Mammary epithelial cell (primary cell): ENCODE measurements at regions not wholly inside any gene's neighbourhood (a gene's known extent, or its start where the extent isn't known, plus 50 kb on each side); places are given as distances from the start of the nearest gene placed in this dataset.

Source experiments
- EZH2 ChIP-seq: IDR thresholded peaks from 2 replicates; pipeline ENCODE4 v1.6.1; 2012; ENCODE audit warnings: low read length, inconsistent platforms, borderline replicate concordance
- TF ChIP-seq, protein P1 (sequence below), 2 donors: IDR thresholded peaks in 1 of 2; conservative IDR thresholded peaks in 1 of 2; 2 replicates each; pipeline ENCODE4 v1.5.1; 2011 to 2012; ENCODE audit warnings: inconsistent platforms in 2 of 2, low read length in 2 of 2, mild to moderate bottlenecking in 2 of 2, control low read depth in 1 of 2, low read depth in 1 of 2; ENCODE audit not compliant: insufficient read depth in 1 of 2; ENCODE audit errors: extremely low read depth in 1 of 2

GRCh38 chr12:47412601-47413236, 293.1 kb downstream of the RPAP3 start:
- TF ChIP-seq, protein P1, sequence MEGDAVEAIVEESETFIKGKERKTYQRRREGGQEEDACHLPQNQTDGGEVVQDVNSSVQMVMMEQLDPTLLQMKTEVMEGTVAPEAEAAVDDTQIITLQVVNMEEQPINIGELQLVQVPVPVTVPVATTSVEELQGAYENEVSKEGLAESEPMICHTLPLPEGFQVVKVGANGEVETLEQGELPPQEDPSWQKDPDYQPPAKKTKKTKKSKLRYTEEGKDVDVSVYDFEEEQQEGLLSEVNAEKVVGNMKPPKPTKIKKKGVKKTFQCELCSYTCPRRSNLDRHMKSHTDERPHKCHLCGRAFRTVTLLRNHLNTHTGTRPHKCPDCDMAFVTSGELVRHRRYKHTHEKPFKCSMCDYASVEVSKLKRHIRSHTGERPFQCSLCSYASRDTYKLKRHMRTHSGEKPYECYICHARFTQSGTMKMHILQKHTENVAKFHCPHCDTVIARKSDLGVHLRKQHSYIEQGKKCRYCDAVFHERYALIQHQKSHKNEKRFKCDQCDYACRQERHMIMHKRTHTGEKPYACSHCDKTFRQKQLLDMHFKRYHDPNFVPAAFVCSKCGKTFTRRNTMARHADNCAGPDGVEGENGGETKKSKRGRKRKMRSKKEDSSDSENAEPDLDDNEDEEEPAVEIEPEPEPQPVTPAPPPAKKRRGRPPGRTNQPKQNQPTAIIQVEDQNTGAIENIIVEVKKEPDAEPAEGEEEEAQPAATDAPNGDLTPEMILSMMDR (conservative IDR thresholded peaks at IDR 0.05 in 1 of 2, IDR thresholded peaks at IDR 0.05 in 1 of 2; ENCODE audit: extremely low read depth in 1 of 2, insufficient read depth in 1 of 2, low read depth in 1 of 2, low read length in 2 of 2), result no peak
- TF ChIP-seq EZH2, result no peak
